IMR-90 (cell line): ENCODE measurements at regions not wholly inside any gene's neighbourhood (a gene's known extent, or its start where the extent isn't known, plus 50 kb on each side); places are given as distances from the start of the nearest gene placed in this dataset.

Source experiments
- ATAC-seq: fragments of 200-7000 bp; cut with Tn5 transposase; 2 replicates; pipeline ENCODE4 v1.9.1; 2020; ENCODE audit warnings: low read depth, mild to moderate bottlenecking, moderate library complexity
- BruUV-seq: library from RNA; stranded (reverse); fragments of 400-500 nt; replicated peaks from 2 replicates; lab custom pipeline; 2021; lab: Mats Ljungman, UMichigan
- CTCF ChIA-PET: fragments of 300-600 bp; formaldehyde crosslinking; extraction: SDS; loops from one replicate; lab custom pipeline; 2021; ENCODE audit warnings: antibody characterized with exemption; lab: Yijun Ruan, JAX
- POLR2A ChIA-PET: fragments of 300-600 bp; sonication (Branson Sonifier 250); formaldehyde crosslinking; loops from one replicate; lab custom pipeline; 2022; ENCODE audit warnings: antibody characterized with exemption; ENCODE audit not compliant: unreplicated experiment; lab: Charles Lee
- DNase-seq: peaks from one replicate; pipeline ENCODE4 v3.0.0; 2013
- H2AFZ ChIP-seq: replicated peaks from 2 replicates; pipeline ENCODE3; 2013; ENCODE audit warnings: low read length, mild to moderate bottlenecking; ENCODE audit not compliant: poor library complexity
- H2AK5ac ChIP-seq: 2 replicates; pipeline ENCODE4 v1.6.1; 2013; ENCODE audit warnings: low read depth, low read length, inconsistent platforms
- H2AK9ac ChIP-seq: replicated peaks from 2 replicates; pipeline ENCODE3; 2013; ENCODE audit warnings: mild to moderate bottlenecking, low read depth, low read length, moderate library complexity; ENCODE audit not compliant: poor library complexity
- H2BK120ac ChIP-seq: 2 replicates; pipeline ENCODE4 v1.6.1; 2013; ENCODE audit warnings: low read depth, low read length, inconsistent platforms
- H2BK15ac ChIP-seq: 3 replicates; pipeline ENCODE4 v1.6.1; 2013; ENCODE audit warnings: low read depth, low read length, inconsistent platforms
- H2BK20ac ChIP-seq: 2 replicates; pipeline ENCODE4 v1.6.1; 2013; ENCODE audit warnings: low read depth, mild to moderate bottlenecking, inconsistent platforms, low read length, moderate library complexity
- H2BK5ac ChIP-seq: 2 replicates; pipeline ENCODE4 v1.6.1; 2013; ENCODE audit warnings: mild to moderate bottlenecking, low read depth, low read length, inconsistent platforms; ENCODE audit not compliant: poor library complexity, severe bottlenecking
- H3K14ac ChIP-seq: replicated peaks from 2 replicates; pipeline ENCODE4 v1.6.1; 2013; ENCODE audit warnings: low read depth, low read length, inconsistent platforms
- H3K18ac ChIP-seq: 2 replicates; pipeline ENCODE4 v1.6.1; 2013; ENCODE audit warnings: low read depth, low read length, control low read depth
- H3K23ac ChIP-seq: 2 replicates; pipeline ENCODE4 v1.6.1; 2013; ENCODE audit warnings: low read depth, low read length, inconsistent platforms
- H3K27ac ChIP-seq: 2 replicates; pipeline ENCODE4 v1.5.1; 2013; ENCODE audit warnings: mild to moderate bottlenecking, control low read depth, low read length; ENCODE audit not compliant: insufficient read depth
- H3K27me3 ChIP-seq: 2 replicates; pipeline ENCODE4 v1.6.1; 2013; ENCODE audit warnings: low read length; ENCODE audit not compliant: control insufficient read depth, insufficient read depth
- H3K36me3 ChIP-seq: 2 replicates; pipeline ENCODE4 v1.6.1; 2013; ENCODE audit warnings: low read length, mixed read lengths; ENCODE audit not compliant: control insufficient read depth, insufficient read depth
- H3K4ac ChIP-seq: 2 replicates; pipeline ENCODE4 v1.6.1; 2013; ENCODE audit warnings: low read depth, low read length, inconsistent platforms
- H3K4me1 ChIP-seq: 2 replicates; pipeline ENCODE4 v1.6.1; 2013; ENCODE audit warnings: low read length, mixed read lengths; ENCODE audit not compliant: control insufficient read depth, insufficient read depth
- H3K4me2 ChIP-seq: 2 replicates; pipeline ENCODE4 v1.6.1; 2013; ENCODE audit warnings: low read depth, mild to moderate bottlenecking, control low read depth, low read length, moderate library complexity
- H3K4me3 ChIP-seq: 2 replicates; pipeline ENCODE4 v1.5.1; 2013; ENCODE audit warnings: low read depth, mild to moderate bottlenecking, control low read depth, low read length, moderate library complexity; ENCODE audit not compliant: insufficient read depth
- H3K56ac ChIP-seq: 2 replicates; pipeline ENCODE4 v1.6.1; 2013; ENCODE audit warnings: low read length, inconsistent platforms; ENCODE audit not compliant: insufficient read depth; ENCODE audit errors: extremely low read depth
- H3K79me1 ChIP-seq, 2 experiments: 2 replicates each; pipeline ENCODE4 v1.6.1; 2013; ENCODE audit warnings: low read length in 2 of 2, inconsistent platforms in 1 of 2, low read depth in 1 of 2
- H3K9ac ChIP-seq: 2 replicates; pipeline ENCODE4 v1.6.1; 2013; ENCODE audit warnings: low read depth, low read length, control low read depth
- H3K9me1 ChIP-seq: 2 replicates; pipeline ENCODE4 v1.6.1; 2013; ENCODE audit warnings: low read length, inconsistent platforms; ENCODE audit not compliant: insufficient read depth
- H3K9me3 ChIP-seq: 2 replicates; pipeline ENCODE4 v1.6.1; 2013; ENCODE audit warnings: low read length; ENCODE audit not compliant: control insufficient read depth, insufficient read depth
- H4K20me1 ChIP-seq: 2 replicates; pipeline ENCODE4 v1.6.1; 2013; ENCODE audit warnings: low read length, inconsistent platforms; ENCODE audit not compliant: insufficient read depth
- H4K5ac ChIP-seq: 2 replicates; pipeline ENCODE4 v1.6.1; 2013; ENCODE audit warnings: mild to moderate bottlenecking, low read depth, low read length, control low read depth
- H4K8ac ChIP-seq, 2 experiments: 2 replicates each; pipeline ENCODE4 v1.6.1; 2013; ENCODE audit warnings: low read depth in 2 of 2, low read length in 2 of 2, control low read depth in 1 of 2, inconsistent platforms in 1 of 2
- H4K91ac ChIP-seq: 2 replicates; pipeline ENCODE4 v1.6.1; 2013; ENCODE audit warnings: low read depth, low read length, inconsistent platforms; ENCODE audit not compliant: insufficient read depth
- BHLHE40 ChIP-seq: fragments of 150-350 bp; IDR thresholded peaks from 2 replicates; pipeline ENCODE4 v1.6.1; 2016; ENCODE audit warnings: mild to moderate bottlenecking, low read depth, low read length
- CEBPB ChIP-seq: IDR thresholded peaks from 2 replicates; pipeline ENCODE4 v1.6.1; 2012; ENCODE audit warnings: low read depth, low read length, improper control_type of control experiment
- CHD1 ChIP-seq: IDR thresholded peaks from 2 replicates; pipeline ENCODE4 v1.6.1; 2012; ENCODE audit warnings: low read depth, low read length, improper control_type of control experiment
- CTCF ChIP-seq: conservative IDR thresholded peaks from 2 replicates; pipeline ENCODE4 v1.5.1; 2012; ENCODE audit warnings: mild to moderate bottlenecking, low read depth, low read length, improper control_type of control experiment
- ELK1 ChIP-seq: fragments of 150-350 bp; IDR thresholded peaks from 2 replicates; pipeline ENCODE4 v1.6.1; 2016; ENCODE audit warnings: low read depth, mild to moderate bottlenecking, low read length, moderate library complexity, borderline replicate concordance
- FOS ChIP-seq: fragments of 150-350 bp; IDR thresholded peaks from 2 replicates; pipeline ENCODE4 v1.6.1; 2016; ENCODE audit warnings: low read depth, low read length
- MAFK ChIP-seq: IDR thresholded peaks from 2 replicates; pipeline ENCODE4 v1.6.1; 2012; ENCODE audit warnings: low read depth, low read length, improper control_type of control experiment
- MAZ ChIP-seq: IDR thresholded peaks from 2 replicates; pipeline ENCODE4 v1.6.1; 2012; ENCODE audit warnings: low read depth, mild to moderate bottlenecking, low read length, improper control_type of control experiment, moderate library complexity, borderline replicate concordance
- MXI1 ChIP-seq: IDR thresholded peaks from 2 replicates; pipeline ENCODE4 v1.6.1; 2012; ENCODE audit warnings: low read depth, mild to moderate bottlenecking, low read length, moderate library complexity, borderline replicate concordance
- NFE2L2 ChIP-seq: fragments of 150-350 bp; IDR thresholded peaks from 2 replicates; pipeline ENCODE4 v1.6.1; 2016; ENCODE audit warnings: low read depth, mild to moderate bottlenecking, low read length
- POLR2A ChIP-seq: IDR thresholded peaks from 2 replicates; pipeline ENCODE4 v1.6.1; 2012; ENCODE audit warnings: mild to moderate bottlenecking, low read depth, low read length
- RAD21 ChIP-seq: IDR thresholded peaks from 2 replicates; pipeline ENCODE4 v1.6.1; 2012; ENCODE audit warnings: low read length, improper control_type of control experiment
- RFX5 ChIP-seq: IDR thresholded peaks from 2 replicates; pipeline ENCODE4 v1.8.0; 2012; ENCODE audit warnings: low read depth, mild to moderate bottlenecking, low read length, moderate library complexity
- SMC3 ChIP-seq: fragments of 150-350 bp; IDR thresholded peaks from 2 replicates; pipeline ENCODE4 v1.6.1; 2016; ENCODE audit warnings: low read depth, mild to moderate bottlenecking, antibody characterized with exemption, low read length, moderate library complexity
- USF2 ChIP-seq: fragments of 150-350 bp; IDR thresholded peaks from 2 replicates; pipeline ENCODE4 v1.6.1; 2017; ENCODE audit warnings: mild to moderate bottlenecking, antibody characterized with exemption, low read length, low read depth
- WGBS, 2 experiments: methylation state at CpG; one replicate each; pipeline versions ENCODE4 v1.1.5 to v1.1.7; 2013; ENCODE audit warnings: missing lambda C conversion rate in 2 of 2; ENCODE audit not compliant: insufficient read length in 1 of 2; ENCODE audit errors: extremely low coverage in 2 of 2; 5-methylcytosine and 5-hydroxymethylcytosine counted together
- dilution Hi-C: fragments of 300-500 bp; cut with HindIII; formaldehyde crosslinking; loops from one replicate; pipeline ENCODE4 v1.14.3; 2018; ENCODE audit warnings: low sequenced_read_pairs; ENCODE audit not compliant: unreplicated experiment
- in situ Hi-C: fragments of 300-500 bp; cut with MboI; formaldehyde crosslinking; loops from 3 replicates; pipeline ENCODE4 v1.14.3; 2019; ENCODE audit warnings: low sequenced_read_pairs, inconsistent platforms, mixed read lengths
- intact Hi-C: fragments of 100-400 bp; cut with micrococcal nuclease; formaldehyde crosslinking; loops from 2 replicates; pipeline ENCODE4 v1.10.0; 2022

- Histone ChIP-seq H3K36me3 (no peaks in the 10 kb centered on the region), H2BK120ac (no peak overlapping the region), H2BK20ac (no peak overlapping the region), H3K79me1 (no peaks in the 10 kb centered on the region), H2AK9ac (no peak overlapping the region), H3K4me2 (no peak overlapping the region), H4K5ac (no peak overlapping the region), H3K18ac (no peak overlapping the region), H4K91ac (no peak overlapping the region), H3K14ac (no peak overlapping the region), H2BK15ac (no peak overlapping the region), H3K56ac (no peak overlapping the region), H2BK5ac (no peak overlapping the region), H3K27me3 (no peaks in the 10 kb centered on the region), H3K4me3 (no peak overlapping the region), H3K9ac (no peak overlapping the region), H2AK5ac (no peak overlapping the region), H2AFZ (no peak overlapping the region), H3K4me1 (no peaks in the 10 kb centered on the region), H3K9me1 (no peaks in the 10 kb centered on the region), H3K4ac (no peak overlapping the region), H4K20me1 (no peaks in the 10 kb centered on the region), H3K27ac (no peak overlapping the region), H3K9me3 (peaks cover 21% of the 10 kb centered on the region), H4K8ac (no peak overlapping the region), H3K23ac (no peak overlapping the region)
- dilution Hi-C loops (no loop called here), intact Hi-C loops (no loop called here), in situ Hi-C loops (no loop called here)
- ATAC-seq (no peak), DNase-seq (no peak)
- BruUV-seq: no TSS peak
- ChIA-PET POLR2A (no interaction called here), CTCF (no interaction called here)
- TF ChIP-seq USF2: no peak
- no peak for TF ChIP-seq MAZ
- no peak for TF ChIP-seq NFE2L2
- TF ChIP-seq MXI1: no peak
- TF ChIP-seq SMC3: no peak
- TF ChIP-seq CHD1: no peak
- no peak for TF ChIP-seq CTCF
- no peak for TF ChIP-seq CEBPB
- no peak for TF ChIP-seq FOS
- TF ChIP-seq ELK1: no peak
- no peak for TF ChIP-seq MAFK
- no peak for TF ChIP-seq BHLHE40
- no peak for TF ChIP-seq RFX5
- TF ChIP-seq POLR2A: no peak
- TF ChIP-seq RAD21: no peak
- no CpG with 5 or more reads among the region's 1 CpG for WGBS, 2 experiments
These were observed 89.1 kb upstream of the SLC35F3 start for GRCh38 chr1:233815357-233815756.
